Colon (tissue), 2 donors: ENCODE measurements at regions not wholly inside any gene's neighbourhood (a gene's known extent, or its start where the extent isn't known, plus 50 kb on each side); places are given as distances from the start of the nearest gene placed in this dataset.

ENCODE experiments used
- FAIRE-seq: peaks from 2 replicates; lab custom pipeline; 2012; peaks lifted over from hg19 to GRCh38; lab: Jason Lieb, UNC
- donor health status: control.
- donor health status: control.

DNA sequence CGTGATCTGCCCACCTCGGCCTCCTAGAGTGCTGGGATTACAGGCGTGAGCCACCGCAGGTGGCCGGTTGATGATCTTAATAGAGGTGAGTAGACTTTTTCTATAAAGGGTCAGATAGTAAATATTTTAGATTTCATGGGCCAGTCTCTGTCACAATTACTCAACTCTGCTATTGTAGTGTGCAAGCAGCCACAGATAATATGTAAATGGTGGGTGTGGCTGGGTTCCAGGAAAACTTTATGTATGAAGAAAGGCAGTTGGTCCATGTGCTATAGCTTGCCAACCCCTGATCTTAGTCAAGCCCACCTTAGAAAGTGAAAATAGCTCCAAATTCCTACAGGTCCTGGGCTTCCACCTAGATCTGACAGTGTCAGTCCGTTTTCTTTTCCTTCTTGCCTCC lies 94.9 kb upstream of the PMFBP1 start:
- no peak for FAIRE-seq

DNA sequence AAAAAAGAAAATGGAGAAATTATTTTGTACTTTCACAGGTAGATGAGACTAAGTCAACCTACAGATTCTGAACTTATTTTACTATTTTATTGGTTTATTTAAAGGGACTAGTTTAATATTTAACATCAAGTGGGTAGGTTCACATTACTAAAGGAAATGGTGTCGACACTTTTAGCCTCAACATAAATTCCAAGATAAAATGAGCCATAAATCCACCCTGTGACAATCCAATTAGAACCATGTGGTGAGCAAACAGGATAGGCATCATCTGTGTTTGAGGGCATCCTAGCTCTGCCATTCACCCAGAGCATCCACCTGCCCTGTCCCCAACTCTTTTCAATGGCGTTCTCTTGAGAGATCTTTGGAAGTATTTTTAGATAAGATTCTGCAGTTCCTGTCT lies 92.8 kb upstream of the PMFBP1 start:
- FAIRE-seq: no peak

DNA sequence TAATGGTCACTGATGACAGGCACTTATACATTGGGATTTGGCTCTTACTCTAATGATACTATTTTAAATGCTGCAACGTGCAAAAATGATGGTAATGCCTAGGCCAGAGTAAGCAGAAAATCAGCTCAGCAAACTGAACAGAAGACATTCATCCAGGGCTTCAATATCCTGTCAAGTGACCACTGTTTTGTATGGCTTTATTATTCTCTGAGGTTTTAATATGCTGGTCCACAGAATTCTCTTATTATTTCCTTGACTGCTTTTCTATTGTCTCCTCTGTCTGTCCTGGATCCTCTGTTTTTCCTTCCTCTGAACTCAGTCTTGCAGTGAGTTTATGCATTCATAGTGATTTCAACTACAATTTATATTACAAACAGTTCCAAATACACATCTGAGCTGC lies 90.8 kb upstream of the PMFBP1 start:
- no peak for FAIRE-seq

DNA sequence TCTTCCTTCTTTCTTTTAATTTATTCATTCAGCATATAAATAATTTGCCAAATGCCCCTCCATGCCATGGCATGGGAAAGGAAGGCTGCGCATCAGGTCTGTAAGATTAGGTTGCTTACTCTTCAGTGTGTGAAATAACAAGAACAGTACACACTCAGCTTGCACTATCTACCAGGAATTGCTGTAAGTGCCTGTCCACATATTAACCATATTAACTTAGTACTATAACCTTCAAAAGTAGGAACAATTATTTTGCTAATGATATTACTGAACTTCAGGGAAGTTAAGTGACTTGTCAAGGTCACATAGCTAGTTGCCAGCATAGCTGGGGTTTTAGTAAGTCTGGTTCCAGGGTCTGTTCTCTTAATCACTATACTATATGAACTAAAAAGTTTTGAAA lies 89.2 kb upstream of the PMFBP1 start:
- no peak for FAIRE-seq

DNA sequence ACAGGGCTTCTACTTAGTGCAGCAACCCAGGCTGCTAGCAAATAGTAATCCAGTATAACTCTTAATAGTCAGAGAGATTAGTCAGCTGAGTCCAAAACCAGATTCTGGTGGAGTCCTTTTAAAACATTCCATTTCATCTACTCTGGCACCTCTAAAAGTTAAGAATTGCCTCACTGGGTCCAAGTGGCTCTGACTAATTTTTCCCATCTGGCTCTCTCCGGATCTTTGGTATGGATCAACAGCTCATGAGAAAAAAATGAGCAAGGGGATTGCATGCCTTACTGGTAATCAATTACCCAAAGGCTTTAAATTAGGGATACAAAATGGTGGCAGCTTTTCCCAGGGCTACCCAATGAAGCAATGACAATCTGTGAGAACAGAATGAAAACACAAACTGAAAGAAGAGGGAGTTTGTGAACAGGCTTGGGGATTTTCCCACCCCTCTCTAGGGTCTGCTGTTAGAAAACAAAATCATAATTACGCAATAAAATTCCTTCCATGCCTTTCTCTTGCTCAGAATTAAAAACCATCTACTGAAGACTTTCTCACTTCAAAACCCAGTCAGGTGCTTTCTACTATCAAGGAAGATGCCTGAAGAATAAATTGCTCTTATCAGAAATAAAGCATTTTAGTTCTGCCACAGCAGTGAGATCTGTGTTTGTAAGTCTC lies 84.6 kb upstream of the PMFBP1 start:
- FAIRE-seq: no peak

DNA sequence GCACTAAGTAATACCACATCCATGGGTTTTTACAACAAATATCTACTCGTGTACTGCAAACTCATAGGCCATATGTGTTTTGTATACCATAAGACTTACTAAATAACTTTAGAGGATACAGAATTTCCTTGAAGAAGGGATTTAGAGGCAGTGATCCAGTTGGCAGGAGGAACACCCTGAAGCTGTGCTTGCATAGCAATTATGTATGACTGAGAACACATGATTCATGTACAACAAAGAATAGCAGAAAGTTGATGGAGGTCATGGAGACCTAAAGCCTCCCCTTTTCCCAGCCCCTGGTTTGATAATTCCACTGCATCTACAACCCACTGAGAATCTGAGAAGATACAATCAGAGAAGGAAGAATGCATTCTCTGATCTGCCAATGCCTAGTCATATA lies 83.8 kb upstream of the PMFBP1 start:
- FAIRE-seq: no peak

DNA sequence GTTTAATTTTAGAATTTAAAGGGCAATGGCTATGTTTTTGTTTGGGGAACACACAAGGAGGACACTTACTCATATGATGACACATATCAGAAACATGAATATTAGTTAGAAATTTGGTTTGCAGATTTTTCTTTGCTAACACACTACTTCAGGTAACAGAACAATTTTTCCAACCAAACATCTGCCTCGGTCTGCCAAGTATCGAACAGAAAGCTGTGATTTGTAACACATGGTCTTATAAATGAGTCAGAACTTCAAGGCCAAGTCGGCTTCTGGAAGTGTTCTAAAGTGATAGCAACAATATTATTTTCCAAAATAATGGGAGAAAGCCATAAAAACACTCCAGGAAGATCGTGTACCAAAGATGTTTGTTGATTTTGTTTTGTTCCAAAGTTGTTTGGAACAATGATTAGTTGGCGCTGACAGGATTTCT lies 75.9 kb upstream of the PMFBP1 start:
- no peak for FAIRE-seq

DNA sequence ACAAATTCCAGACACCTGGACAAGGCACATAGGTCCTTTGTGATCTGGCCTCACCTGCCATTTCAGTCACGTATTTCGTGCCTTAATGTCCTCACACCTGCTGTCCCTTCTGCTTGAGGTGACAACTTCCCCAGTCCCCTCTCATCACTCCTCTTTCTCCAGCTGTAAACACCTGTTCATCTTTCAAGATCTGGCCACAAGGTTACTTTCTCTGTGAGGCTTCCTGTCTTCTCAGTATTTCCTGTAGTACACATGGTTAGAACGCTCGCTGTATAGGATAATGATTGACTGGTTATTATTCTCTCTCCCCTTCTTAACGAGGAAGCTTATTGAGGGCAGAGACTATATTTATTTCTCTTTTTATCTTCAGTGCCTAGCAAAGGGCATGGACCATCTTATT lies 74.5 kb upstream of the PMFBP1 start:
- no peak for FAIRE-seq

DNA sequence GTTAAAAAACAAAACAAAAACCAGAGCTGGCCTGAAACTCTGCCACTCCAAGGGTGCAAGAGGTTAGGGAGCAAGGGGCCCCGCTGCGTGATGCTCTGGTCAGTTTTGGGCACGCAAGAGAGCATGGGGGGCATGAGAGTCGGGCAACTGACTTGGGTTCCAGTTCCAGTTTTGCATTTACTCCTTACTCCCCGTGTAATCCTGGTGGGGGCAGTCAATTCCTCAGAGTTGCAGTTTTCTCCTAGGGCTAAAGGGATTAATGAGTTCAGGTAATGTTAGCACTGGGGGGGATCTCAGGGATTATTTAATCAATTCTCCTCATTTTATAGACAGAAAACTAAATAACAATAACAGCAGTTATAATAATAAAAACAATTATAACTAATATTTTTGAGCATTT lies 72.9 kb upstream of the PMFBP1 start:
- no peak for FAIRE-seq

DNA sequence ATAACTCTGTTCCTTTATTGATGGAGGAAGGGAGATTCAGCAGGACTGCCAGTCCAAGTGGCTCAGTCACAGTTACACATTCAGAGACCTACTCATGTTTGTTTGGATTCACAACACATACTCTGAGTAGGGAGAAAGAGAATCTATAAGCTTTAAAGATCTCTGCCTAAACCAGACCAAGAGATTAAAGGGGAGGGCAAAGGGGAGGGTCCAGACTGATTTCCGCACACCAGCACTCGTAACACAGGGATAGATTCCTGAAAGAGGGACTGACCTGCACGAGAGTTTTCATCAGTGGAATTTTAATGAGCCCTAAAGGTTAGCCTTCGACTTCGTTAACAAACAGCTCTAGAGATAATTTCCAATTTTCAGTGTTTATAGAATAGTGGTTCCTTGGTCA lies 71.7 kb upstream of the PMFBP1 start:
- FAIRE-seq: no peak

DNA sequence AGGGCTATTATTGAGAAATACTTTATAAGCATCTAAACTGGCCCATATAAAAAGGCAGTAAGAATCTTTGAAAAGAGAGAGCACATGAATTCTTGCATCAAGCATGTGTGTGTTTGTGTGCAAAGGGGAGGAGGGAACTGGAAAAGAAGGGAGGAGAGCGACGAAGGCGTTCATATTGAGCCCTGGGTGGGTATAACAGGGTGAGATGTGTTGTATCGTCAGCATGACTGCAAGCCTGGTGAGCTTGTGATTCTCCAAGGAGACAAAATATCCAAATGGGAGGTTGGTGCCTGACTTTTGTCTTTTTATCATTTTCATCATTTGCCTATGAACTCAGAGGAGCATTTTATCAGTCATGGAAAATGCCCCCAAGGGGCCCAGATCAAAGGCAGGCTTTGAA lies 70.8 kb upstream of the PMFBP1 start:
- FAIRE-seq: no peak

DNA sequence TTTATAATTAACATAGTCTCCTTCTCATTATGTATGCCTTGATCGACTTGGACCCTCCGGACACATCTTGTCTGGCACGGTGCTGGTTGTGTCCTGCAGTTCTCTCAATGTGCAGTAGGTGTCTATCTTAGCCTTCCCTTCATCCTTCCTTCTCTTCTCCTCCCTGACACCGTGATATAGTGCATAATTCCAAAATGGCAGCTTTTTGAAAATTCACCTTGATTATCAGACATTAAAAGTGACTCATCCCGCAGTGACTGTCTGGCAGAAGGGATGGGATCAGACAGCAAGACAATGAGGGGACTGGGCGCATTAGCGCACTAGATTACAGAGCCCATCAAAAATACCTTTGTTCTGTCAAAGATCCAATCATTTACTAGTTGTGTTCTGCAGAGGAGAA lies 70.0 kb upstream of the PMFBP1 start:
- FAIRE-seq: no peak

DNA sequence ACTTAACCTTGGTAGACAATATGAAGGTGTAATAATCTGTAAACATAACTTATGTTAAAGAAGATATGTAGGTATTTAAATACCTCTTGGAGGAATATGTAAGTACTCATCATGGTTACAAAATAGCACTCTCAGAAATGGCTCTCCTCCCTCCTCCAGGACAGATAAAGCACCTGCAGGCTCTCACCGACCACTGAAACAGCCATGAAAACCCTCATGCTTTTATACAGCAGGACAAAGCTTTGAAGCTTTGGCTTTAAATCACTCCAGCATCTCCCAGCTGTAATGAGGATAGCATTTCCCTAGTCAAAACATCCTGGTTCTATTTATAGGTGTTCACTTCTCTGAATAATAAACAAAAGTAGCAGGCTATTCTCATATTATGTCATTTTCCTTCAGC lies 69.1 kb upstream of the PMFBP1 start:
- no peak for FAIRE-seq

DNA sequence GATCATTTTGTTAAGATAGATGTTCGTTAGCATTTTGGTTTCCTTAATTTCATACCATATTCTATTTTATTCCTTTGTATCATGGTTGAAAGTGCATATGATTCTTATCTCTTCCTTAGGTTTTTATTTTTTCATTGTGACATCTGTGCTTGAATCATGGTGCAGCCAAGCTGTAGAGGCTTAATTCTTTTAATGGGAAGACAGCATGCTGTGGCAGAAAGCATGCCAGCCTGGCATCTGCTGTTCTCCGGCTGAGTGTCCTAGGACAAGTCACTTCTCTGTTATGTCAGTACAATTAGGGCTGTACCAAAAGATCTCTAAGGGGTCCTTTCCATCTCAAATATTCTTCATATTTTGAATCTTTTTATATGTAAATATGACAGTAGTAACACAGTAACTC lies 68.5 kb upstream of the PMFBP1 start:
- FAIRE-seq: no peak

DNA sequence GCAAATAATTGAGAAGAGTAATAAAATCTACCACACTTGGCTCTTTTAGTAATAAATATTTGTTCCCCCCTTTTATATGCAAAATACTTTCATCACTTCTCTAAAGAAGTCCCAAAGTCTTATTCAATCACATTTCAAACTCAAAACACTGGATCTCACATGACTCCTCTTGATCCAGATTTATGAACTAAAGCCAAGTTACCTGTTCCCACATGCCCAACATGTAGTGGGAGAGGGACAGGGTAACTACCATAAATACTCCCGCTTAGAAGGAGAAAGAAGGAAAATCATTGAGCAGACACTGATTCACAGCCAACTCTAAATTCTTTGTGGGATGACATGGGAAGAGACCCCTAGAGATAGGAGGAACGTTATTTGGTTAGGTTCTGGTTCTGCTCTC lies 64.9 kb upstream of the PMFBP1 start:
- FAIRE-seq: no peak

DNA sequence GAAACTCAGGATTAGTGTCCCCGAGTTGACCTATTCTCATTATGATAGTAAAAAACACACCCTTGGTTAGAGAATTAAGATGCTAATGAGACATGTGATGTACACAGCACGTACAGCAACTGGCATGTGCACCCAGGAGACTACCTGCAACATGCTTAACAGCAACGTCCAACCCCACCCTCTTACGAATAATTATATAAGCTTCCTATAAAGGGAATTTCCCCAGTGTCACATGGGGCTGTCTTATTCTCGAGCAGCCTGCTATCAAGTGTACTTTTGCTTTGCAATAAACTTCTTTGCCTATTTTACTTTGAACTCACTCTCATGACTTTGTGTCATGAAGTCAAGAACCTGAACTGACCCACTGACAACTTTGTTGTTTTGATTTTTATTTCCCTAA lies 62.4 kb upstream of the PMFBP1 start:
- FAIRE-seq: no peak

DNA sequence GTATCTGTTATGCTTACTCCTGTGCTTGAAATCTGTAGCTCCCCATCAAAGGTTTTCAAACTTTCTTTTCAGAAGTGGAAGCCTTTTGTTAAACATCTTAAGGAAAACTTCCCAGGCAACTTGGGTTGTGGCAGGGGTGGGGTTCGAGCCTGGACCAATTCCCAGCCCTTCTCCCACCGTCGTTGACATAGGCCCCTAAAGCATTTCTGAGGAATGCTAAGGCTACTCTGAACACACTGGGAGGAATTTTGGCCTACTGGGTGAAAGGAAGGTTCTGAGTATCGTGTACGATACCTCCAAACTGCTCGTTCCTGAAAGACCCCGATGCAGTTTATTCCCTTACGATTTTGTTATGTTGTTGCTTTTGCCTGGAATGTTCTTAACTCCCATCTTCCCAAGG lies 56.1 kb upstream of the PMFBP1 start:
- no peak for FAIRE-seq

DNA sequence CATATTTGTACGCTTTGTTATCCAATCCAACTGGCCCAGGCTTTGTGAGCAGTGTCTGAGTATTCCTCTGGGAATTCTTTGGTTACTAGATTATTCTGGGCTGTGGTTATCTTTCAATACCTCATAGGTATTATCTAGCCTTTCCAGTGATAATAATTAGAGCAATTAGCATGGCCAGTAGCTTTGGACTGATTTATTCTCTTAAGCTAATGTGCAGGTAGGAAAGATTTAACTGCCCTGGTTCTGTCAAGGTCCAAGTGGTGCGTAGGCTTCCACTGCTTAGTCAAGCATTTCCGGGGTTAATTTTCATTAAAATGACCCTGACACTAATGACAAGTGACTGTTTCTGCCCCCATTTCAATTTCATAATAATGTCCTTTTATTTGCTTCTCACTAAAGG lies 54.2 kb upstream of the PMFBP1 start:
- no peak for FAIRE-seq

DNA sequence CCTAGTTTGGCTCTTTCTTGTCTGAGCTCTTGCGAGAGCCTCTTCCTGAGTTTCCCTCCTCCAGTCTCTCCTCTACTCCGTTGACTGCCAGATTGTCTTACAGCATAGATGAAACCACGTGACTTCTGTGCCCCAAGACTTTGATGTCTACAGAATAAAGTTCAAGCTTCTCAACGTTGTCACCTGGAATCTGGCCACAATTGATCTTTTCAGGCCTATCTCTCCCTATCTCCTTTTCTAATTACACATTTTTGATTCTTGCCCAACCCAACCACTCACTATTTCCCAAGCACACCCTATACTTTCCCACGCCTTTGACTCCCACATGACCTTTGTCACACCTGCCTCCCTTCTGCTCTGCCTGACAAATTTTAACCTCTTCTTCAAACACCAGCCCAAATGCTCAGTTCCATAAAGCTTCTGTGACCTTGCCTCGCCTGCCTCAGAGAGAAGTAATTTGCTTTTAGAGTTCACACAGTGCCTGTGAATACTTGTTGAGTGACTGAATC lies 52.4 kb upstream of the PMFBP1 start:
- FAIRE-seq: no peak

DNA sequence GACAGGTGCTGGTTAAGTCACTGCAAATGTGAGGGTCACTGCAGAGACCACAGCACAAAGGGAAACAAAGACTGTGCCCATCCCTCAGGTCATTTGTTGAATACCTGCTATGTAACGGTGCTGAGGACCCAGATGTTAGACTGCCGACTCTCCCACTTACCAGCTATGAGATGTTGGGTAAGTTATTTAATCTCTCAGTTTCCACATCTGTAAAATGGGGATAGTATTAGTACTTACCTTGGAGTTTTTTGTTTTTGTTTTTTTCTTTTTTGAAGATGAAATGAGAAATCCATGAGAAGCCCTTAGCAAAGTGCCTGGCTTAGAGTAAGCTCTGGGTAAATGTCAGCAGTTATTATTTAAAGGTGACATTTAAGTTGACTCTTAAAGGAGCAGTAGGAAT lies 50.5 kb upstream of the PMFBP1 start:
- FAIRE-seq: no peak
